ENCODE measurements at regions not wholly inside any gene's neighbourhood (a gene's known extent, or its start where the extent isn't known, plus 50 kb on each side); places are given as distances from the start of the nearest gene placed in this dataset.

- no peaks in the 10 kb centered on the region for H3K79me1 ChIP-seq (ENCODE audit: low read depth, low read length)
- no peaks in the 10 kb centered on the region for H3K9me3 ChIP-seq (ENCODE audit: insufficient read depth in 2 of 2, low read depth in 1 of 2, low read length in 1 of 2)
- peaks cover 5 to 11% (median 7%) of the 10 kb centered on the region in 4 experiments; a peak in 5 of 7 replicates for H3K4me1 ChIP-seq (replicated peaks in 1 of 4; ENCODE audit: control insufficient read depth in 3 of 4, insufficient read depth in 4 of 4, low read length in 3 of 4)
- no peak overlapping the region for H2AK5ac ChIP-seq (ENCODE audit: low read depth, low read length)
- no peak overlapping the region for H3K23ac ChIP-seq (ENCODE audit: insufficient read length)
- DNase-seq (ENCODE audit: low read depth in 1 of 2, low spot score in 2 of 2) (no peak), FAIRE-seq (no peak)
- H4K5ac ChIP-seq (ENCODE audit: insufficient read length, low read depth, low read length), result no peak overlapping the region
- H3K36me3 ChIP-seq (ENCODE audit: control insufficient read depth in 2 of 4, insufficient read depth in 4 of 4, low read length in 3 of 4), result no peaks in the 10 kb centered on the region
- no peak overlapping the region for H2BK15ac ChIP-seq (ENCODE audit: low read length)
- H2BK12ac ChIP-seq (ENCODE audit: low read depth, low read length), result no peak overlapping the region
- H2BK20ac ChIP-seq (ENCODE audit: low read length), result no peak overlapping the region
- H4K91ac ChIP-seq (replicated peaks; ENCODE audit: insufficient read length, low read length), result no peak overlapping the region
- 49% methylated on average over 3 of the region's 3 CpGs; no CpG with 5 or more reads in 1 of the 2 experiments for WGBS, 2 experiments (ENCODE audit: extremely low coverage in 1 of 2, insufficient coverage in 1 of 2, insufficient read length in 1 of 2, insufficient replicate concordance in 2 of 2, low coverage in 1 of 2, low lambda C conversion rate in 2 of 2, missing lambda C conversion rate in 1 of 2)
- H3K4me3 ChIP-seq (ENCODE audit: extremely low read depth in 1 of 4, insufficient read depth in 2 of 4, low read depth in 3 of 4, low read length in 4 of 4), result no peak overlapping the region
- peak overlapping the region; percentile 94; the same call in 1 of the 2 replicates for H2AFZ ChIP-seq (ENCODE audit: low read length)
- H3K27ac ChIP-seq (ENCODE audit: low read depth, low read length), result no peak overlapping the region
- H3K27me3 ChIP-seq (replicated peaks in 1 of 4; ENCODE audit: control insufficient read depth in 3 of 4, extremely low read depth in 1 of 4, insufficient read depth in 3 of 4, low read length in 3 of 4), result no peaks in the 10 kb centered on the region
- ChIA-PET POLR2A (ENCODE audit: partially characterized antibody) (no interaction called here), CTCF (ENCODE audit: partially characterized antibody) (no interaction called here)
- H3K23me2 ChIP-seq (ENCODE audit: low read depth, low read length), result no peaks in the 10 kb centered on the region
- H2BK5ac ChIP-seq (ENCODE audit: low read depth, low read length), result no peak overlapping the region
- no peak overlapping the region for H3K9ac ChIP-seq (replicated peaks in 1 of 4; ENCODE audit: extremely low read depth in 1 of 4, low read depth in 3 of 4, low read length in 3 of 4)
- TF ChIP-seq JUND (IDR thresholded peaks at IDR 0.05; ENCODE audit: low read length) (no peak), MAX (IDR thresholded peaks at IDR 0.05) (no peak), CHD2 (IDR thresholded peaks at IDR 0.05; ENCODE audit: low read length) (no peak)
- peak overlapping the region; percentile 60 for H3K4ac ChIP-seq (replicated peaks; ENCODE audit: insufficient read length, low read depth, low read length)
- H2BK120ac ChIP-seq (replicated peaks; ENCODE audit: low read depth, low read length), result no peak overlapping the region
- no peak overlapping the region for H3K56ac ChIP-seq (replicated peaks; ENCODE audit: insufficient read length, low read depth, low read length)
- H4K8ac ChIP-seq (ENCODE audit: extremely low read depth, insufficient read depth, low read length), result no peak overlapping the region
- H3K14ac ChIP-seq (ENCODE audit: insufficient read length), result no peak overlapping the region
- no peak overlapping the region for H3K18ac ChIP-seq (ENCODE audit: extremely low read depth, low read length)
- H3K4me2 ChIP-seq (ENCODE audit: insufficient read depth in 1 of 2, low read depth in 2 of 2, low read length in 2 of 2), result no peak overlapping the region
- no peaks in the 10 kb centered on the region for H4K20me1 ChIP-seq (replicated peaks in 1 of 2; ENCODE audit: control insufficient read depth in 1 of 2, insufficient read depth in 2 of 2, low read length in 2 of 2)
- H3K79me2 ChIP-seq (ENCODE audit: control insufficient read depth in 1 of 2, insufficient read depth in 2 of 2, low read length in 2 of 2), result no peaks in the 10 kb centered on the region
Observed at GRCh38 chr3:117084739-117085270, 375.2 kb downstream of the TUSC7 start.
